ENCODE measurements at regions not wholly inside any gene's neighbourhood (a gene's known extent, or its start where the extent isn't known, plus 50 kb on each side); places are given as distances from the start of the nearest gene placed in this dataset.

GRCh38 chr22:22743128-22743760 lies 98.8 kb downstream of the GGTLC2 start:
- Histone ChIP-seq H3K79me2 (ENCODE audit: insufficient read depth, low read length) (no peaks in the 10 kb centered on the region), H3K27me3 (ENCODE audit: control insufficient read depth in 1 of 2, insufficient read depth in 2 of 2, low read length in 2 of 2) (peaks cover 1 to 17% of the 10 kb centered on the region in 2 experiments; a peak in 3 of 5 replicates), H4K20me1 (ENCODE audit: insufficient read depth, low read length) (no peaks in the 10 kb centered on the region; the same call in 1 of the 2 replicates), H3K9ac (ENCODE audit: insufficient read depth, low read depth, low read length) (no peak overlapping the region), H3K36me3 (replicated peaks in 1 of 2; ENCODE audit: control insufficient read depth in 1 of 2, insufficient read depth in 2 of 2, low read length in 2 of 2) (no peaks in the 10 kb centered on the region), H3K4me3 (replicated peaks in 1 of 3; ENCODE audit: insufficient read depth in 1 of 3, low read depth in 2 of 3, low read length in 3 of 3) (no peak overlapping the region), H3K9me3 (ENCODE audit: low read length) (no peaks in the 10 kb centered on the region), H3K4me1 (ENCODE audit: insufficient read depth, low read length) (no peaks in the 10 kb centered on the region), H2AFZ (ENCODE audit: low read length) (no peak overlapping the region), H3K4me2 (ENCODE audit: low read depth, low read length) (no peak overlapping the region), H3K27ac (ENCODE audit: extremely low read length, insufficient read depth, low read length) (no peak overlapping the region)
- ChIA-PET POLR2A (no interaction called here), CTCF (ENCODE audit: low intra/inter-chr PET ratio, low total read pairs) (no interaction called here)
- BruUV-seq (replicated peaks), result no TSS peak
- intact Hi-C loops (cut with micrococcal nuclease; ENCODE audit: unreplicated experiment), result no loop called here
- DNase-seq (ENCODE audit: low spot score), result no peak
- in situ Hi-C loops (cut with HindIII; ENCODE audit: extremely low pct_ligation_motif_present, low pct_unique_long_range_greater_than_20kb), result no loop called here
- no peak for FAIRE-seq
- 0% methylated on average over 3 of the region's 3 CpGs for whole genome bisulfite sequencing (ENCODE audit: low lambda C conversion rate)
- ATAC-seq, result no peak
- TF ChIP-seq RARA (CRISPR knock-in tag; IDR thresholded peaks at IDR 0.05), result no peak
- no peak for TF ChIP-seq MYC (CRISPR knock-in tag; IDR thresholded peaks at IDR 0.05; ENCODE audit: borderline replicate concordance)
- no peak for TF ChIP-seq RERE (CRISPR knock-in tag; IDR thresholded peaks at IDR 0.05; ENCODE audit: low read depth)
- no peak for TF ChIP-seq HNF4G (IDR thresholded peaks at IDR 0.05; ENCODE audit: borderline replicate concordance, low read depth, low read length)
- no peak for TF ChIP-seq HNF4G (CRISPR knock-in tag; IDR thresholded peaks at IDR 0.05; ENCODE audit: borderline replicate concordance, low read depth)
- TF ChIP-seq ARID3A (IDR thresholded peaks at IDR 0.05; ENCODE audit: low read depth, low read length), result no peak
- no peak for TF ChIP-seq E2F2 (CRISPR knock-in tag; IDR thresholded peaks at IDR 0.05; ENCODE audit: borderline replicate concordance)
- TF ChIP-seq SNAI1 (CRISPR knock-in tag; IDR thresholded peaks at IDR 0.05; ENCODE audit: borderline replicate concordance), result no peak
- no peak for TF ChIP-seq IRF2 (CRISPR knock-in tag; IDR thresholded peaks at IDR 0.05)
- TF ChIP-seq ZNF317 (CRISPR knock-in tag; IDR thresholded peaks at IDR 0.05), result no peak
- TF ChIP-seq TFDP2 (CRISPR knock-in tag; IDR thresholded peaks at IDR 0.05), result no peak

All from HepG2 (cell line).